NCI-H526 treated with DMSO at 0.1 percent for 48 hours (cell line): ENCODE measurements at regions not wholly inside any gene's neighbourhood (a gene's known extent, or its start where the extent isn't known, plus 50 kb on each side); places are given as distances from the start of the nearest gene placed in this dataset.
"Not testable (repeated sequence)": the region's sequence is repeated elsewhere in the genome, so short reads cannot be mapped to it uniquely, and the experiment has no call there.

ENCODE experiments used
- DNase-seq: peaks from one replicate; lab custom pipeline; 2025; lab: John Stamatoyannopoulos, UW

- DNase-seq, result no peak
These were observed 158.4 kb upstream of the SFSWAP start for GRCh38 chr12:131552492-131552863.

- DNase-seq, result no peak
These were observed 157.7 kb upstream of the SFSWAP start for GRCh38 chr12:131553096-131553777.

- DNase-seq, result no peak
These were observed 155.6 kb upstream of the SFSWAP start for GRCh38 chr12:131555197-131555846.

- no peak for DNase-seq
These were observed 155.0 kb upstream of the SFSWAP start for GRCh38 chr12:131555866-131556265.

GRCh38 chr12:131557078-131557709 lies 153.7 kb upstream of the SFSWAP start:
- DNase-seq, result no peak

- DNase-seq, result no peak
These were observed 151.1 kb upstream of the SFSWAP start for GRCh38 chr12:131559517-131560516.

GRCh38 chr12:131561051-131561450 lies 149.8 kb upstream of the SFSWAP start:
- no peak for DNase-seq

- no peak for DNase-seq
These were observed 148.8 kb upstream of the SFSWAP start for GRCh38 chr12:131561891-131562684.

- not testable (repeated sequence) for DNase-seq
These were observed 146.7 kb upstream of the SFSWAP start for GRCh38 chr12:131564138-131564727.

- DNase-seq, result no peak
These were observed 146.0 kb upstream of the SFSWAP start for GRCh38 chr12:131564845-131565244.

- DNase-seq, result no peak
These were observed 145.4 kb upstream of the SFSWAP start for GRCh38 chr12:131565267-131566015.

GRCh38 chr12:131568336-131568735 lies 142.6 kb upstream of the SFSWAP start:
- DNase-seq, result no peak

- DNase-seq, result no peak
These were observed 140.3 kb upstream of the SFSWAP start for GRCh38 chr12:131570596-131570995.

GRCh38 chr12:131571827-131572226 lies 139.1 kb upstream of the SFSWAP start:
- no peak for DNase-seq

- no peak for DNase-seq
These were observed 138.3 kb upstream of the SFSWAP start for GRCh38 chr12:131572626-131573025.

GRCh38 chr12:131573631-131574394 lies 137.1 kb upstream of the SFSWAP start:
- DNase-seq, result no peak

GRCh38 chr12:131574395-131574771 lies 136.5 kb upstream of the SFSWAP start:
- no peak for DNase-seq

- DNase-seq, result no peak
These were observed 135.5 kb upstream of the SFSWAP start for GRCh38 chr12:131575371-131575770.

- not testable (repeated sequence) for DNase-seq
These were observed 134.2 kb upstream of the SFSWAP start for GRCh38 chr12:131576734-131577133.
